K562 (cell line): ENCODE measurements at regions not wholly inside any gene's neighbourhood (a gene's known extent, or its start where the extent isn't known, plus 50 kb on each side); places are given as distances from the start of the nearest gene placed in this dataset.

Source experiments
- ATAC-seq: fragments of 200-7000 bp; cut with Tn5 transposase; 3 replicates; pipeline ENCODE4 v1.9.1; 2020; ENCODE audit warnings: moderate library complexity
- BruUV-seq: library from RNA; stranded (reverse); fragments of 400-500 nt; replicated peaks from 2 replicates; lab custom pipeline; 2021; lab: Mats Ljungman, UMichigan
- CTCF ChIA-PET: fragments of 300-600 bp; formaldehyde crosslinking; extraction: SDS; loops from one replicate; lab custom pipeline; 2021; ENCODE audit warnings: low intra/inter-chr PET ratio; lab: Yijun Ruan, JAX
- POLR2A ChIA-PET: fragments of 300-600, 350-650 bp; sonication (Branson Sonifier 250); formaldehyde crosslinking; extraction: SDS; loops from one replicate; lab custom pipeline; 2021; ENCODE audit warnings: antibody characterized with exemption, inconsistent platforms; lab: Yijun Ruan, JAX
- DNase-seq, 4 experiments: peaks; one replicate each; pipeline versions ENCODE4 v3.0.0 to v3.0.0-alpha.2; 2011 to 2018; ENCODE audit warnings: low spot score in 3 of 4, mixed read lengths in 3 of 4; ENCODE audit errors: extremely low read depth in 1 of 4
- FAIRE-seq: peaks from 2 replicates; lab custom pipeline; 2011; peaks lifted over from hg19 to GRCh38; lab: Jason Lieb, UNC
- H2AFZ ChIP-seq: 2 replicates; pipeline ENCODE4 v1.6.0; 2011; ENCODE audit warnings: low read depth, low read length, control low read depth, inconsistent platforms
- H3K27ac ChIP-seq: fragments of 200-600 bp; 3 replicates; pipeline ENCODE4 v1.8.0; 2011; ENCODE audit warnings: low read depth, mild to moderate bottlenecking, control low read depth, inconsistent platforms, low read length, moderate library complexity, mixed read lengths; ENCODE audit errors: extremely low read depth
- H3K27me3 ChIP-seq, 2 experiments: fragments of 300-600 bp in 1 of 2; 2 replicates in 1 of 2; 3 replicates in 1 of 2; pipeline versions ENCODE4 v1.6.0 to v1.8.0; 2011; ENCODE audit warnings: inconsistent platforms in 2 of 2, low read length in 2 of 2, mild to moderate bottlenecking in 1 of 2, mixed read lengths in 1 of 2, moderate library complexity in 1 of 2; ENCODE audit not compliant: control insufficient read depth in 2 of 2, insufficient read depth in 2 of 2
- H3K36me3 ChIP-seq: fragments of 300-600 bp; 3 replicates; pipeline ENCODE4 v1.8.0; 2011; ENCODE audit warnings: mild to moderate bottlenecking, low read length, inconsistent platforms; ENCODE audit not compliant: control insufficient read depth, insufficient read depth
- H3K4me1 ChIP-seq, 2 experiments: fragments of 200-600 bp in 1 of 2; replicated peaks in 1 of 2; 2 replicates in 1 of 2; 3 replicates in 1 of 2; pipeline versions ENCODE4 v1.5.1 to v1.8.0; 2011; ENCODE audit warnings: inconsistent platforms in 2 of 2, low read length in 2 of 2, mild to moderate bottlenecking in 1 of 2, mixed read lengths in 1 of 2, moderate library complexity in 1 of 2; ENCODE audit not compliant: control insufficient read depth in 2 of 2, insufficient read depth in 2 of 2
- H3K4me2 ChIP-seq: 2 replicates; pipeline ENCODE4 v1.6.1; 2011; ENCODE audit warnings: low read length, control low read depth, inconsistent platforms, mixed read lengths; ENCODE audit not compliant: insufficient read depth
- H3K4me3 ChIP-seq: fragments of 200-600 bp; sonication (generic), shearing (Covaris generic); 2 replicates; pipeline ENCODE4 v1.5.1; 2016; ENCODE audit warnings: control low read depth, inconsistent platforms
- H3K79me2 ChIP-seq: fragments of 200-600 bp; 3 replicates; pipeline ENCODE4 v1.8.0; 2011; ENCODE audit warnings: low read length, inconsistent platforms; ENCODE audit not compliant: control insufficient read depth, insufficient read depth
- H3K9ac ChIP-seq, 2 experiments: 2 replicates each; pipeline versions ENCODE4 v1.6.0 to v1.6.1; 2011; ENCODE audit warnings: low read depth in 2 of 2, low read length in 2 of 2, control low read depth in 1 of 2, inconsistent platforms in 1 of 2, mild to moderate bottlenecking in 1 of 2, mixed read lengths in 1 of 2; ENCODE audit not compliant: insufficient read depth in 1 of 2
- H3K9me1 ChIP-seq: one replicate; pipeline ENCODE4 v1.6.0; 2011; ENCODE audit warnings: inconsistent platforms, mild to moderate bottlenecking, low read length, moderate library complexity; ENCODE audit not compliant: control insufficient read depth, insufficient read depth
- H3K9me3 ChIP-seq: replicated peaks from 2 replicates; pipeline ENCODE4 v1.5.1; 2011; ENCODE audit warnings: low read depth, low read length, inconsistent platforms; ENCODE audit not compliant: control insufficient read depth, insufficient read depth
- H4K20me1 ChIP-seq: replicated peaks from 2 replicates; pipeline ENCODE4 v1.6.1; 2011; ENCODE audit warnings: low read length, inconsistent platforms, mixed read lengths; ENCODE audit not compliant: control insufficient read depth, insufficient read depth
- DACH1 ChIP-seq: fragments of 450-650 bp; IDR thresholded peaks from 2 replicates; pipeline ENCODE4 v1.6.1; 2018; ENCODE audit not compliant: partially characterized antibody
- EGR1 ChIP-seq: fragments of 450-650 bp; conservative IDR thresholded peaks from 2 replicates; pipeline ENCODE4 v1.6.1; 2017; ENCODE audit warnings: mild to moderate bottlenecking
- KDM2B ChIP-seq: fragments of 250-450 bp; sonication (Bioruptor Pico); IDR thresholded peaks from 2 replicates; pipeline ENCODE4 v1.8.0; 2021; ENCODE audit warnings: mild to moderate bottlenecking, moderate library complexity
- MBD2 ChIP-seq: sonication (generic); IDR thresholded peaks from 2 replicates; pipeline ENCODE4 v1.6.1; 2016; ENCODE audit warnings: low read depth, borderline replicate concordance
- MEF2D ChIP-seq: conservative IDR thresholded peaks from 2 replicates; pipeline ENCODE4 v1.6.1; 2016; ENCODE audit warnings: low read depth, missing genetic modification characterization, missing compliant biosample characterization
- MTA1 ChIP-seq: fragments of 450-650 bp; IDR thresholded peaks from 2 replicates; pipeline ENCODE4 v1.6.1; 2017; ENCODE audit warnings: borderline replicate concordance
- RBFOX2 ChIP-seq: fragments of 200-400 bp; formaldehyde crosslinking; IDR thresholded peaks from 2 replicates; pipeline ENCODE4 v1.6.1; 2017; ENCODE audit warnings: low read depth, mild to moderate bottlenecking, low read length, moderate library complexity
- WGBS: fragments of 100-300 bp; shearing (Covaris generic); methylation state at CpG from one replicate; pipeline ENCODE4 v1.1.6; 2016; ENCODE audit warnings: low coverage, mixed read lengths; ENCODE audit not compliant: insufficient coverage; ENCODE audit errors: missing lambda C conversion rate; 5-methylcytosine and 5-hydroxymethylcytosine counted together
- in situ Hi-C: fragments of 300-500 bp; cut with MboI; formaldehyde crosslinking; loops from 4 replicates; pipeline ENCODE4 v1.15.0; 2018; ENCODE audit warnings: inconsistent platforms, mixed read lengths
- intact Hi-C: fragments of 100-400 bp; cut with micrococcal nuclease; formaldehyde crosslinking; loops from 2 replicates; pipeline ENCODE4 v1.14.2; 2022
- TF ChIP-seq, protein P1 (sequence below): sonication (generic); formaldehyde crosslinking; IDR thresholded peaks from 2 replicates; pipeline ENCODE4 v1.8.0; 2023; ENCODE audit warnings: mild to moderate bottlenecking, missing genetic modification reagents
- TF ChIP-seq, protein P2 (sequence below): sonication (generic); formaldehyde crosslinking; IDR thresholded peaks from 2 replicates; pipeline ENCODE4 v1.8.1; 2023; ENCODE audit warnings: mild to moderate bottlenecking, missing genetic modification reagents

DNA sequence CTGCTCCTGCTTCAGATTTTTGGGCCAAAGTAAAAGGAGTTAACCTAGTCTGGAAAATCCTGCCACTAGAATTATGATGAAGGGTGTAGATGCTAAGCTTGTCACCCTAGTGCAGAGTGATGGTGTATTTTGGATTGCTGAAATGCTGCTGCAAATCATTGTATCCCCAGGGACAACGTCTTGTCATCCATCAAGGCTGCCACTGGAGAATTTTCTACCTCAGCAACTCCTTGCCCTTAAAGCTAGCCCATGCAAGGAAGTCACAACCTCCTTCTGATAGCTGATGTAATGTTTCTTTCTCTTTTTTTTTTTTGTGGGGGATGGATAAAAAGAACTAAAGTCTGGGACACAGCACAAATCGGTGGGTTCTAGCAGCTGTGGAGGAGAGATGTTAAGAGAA is 139.4 kb upstream of the FRMD6 start:
- Histone ChIP-seq H3K9me1 (no peaks in the 10 kb centered on the region), H3K9ac (no peak overlapping the region), H3K4me2 (no peak overlapping the region), H3K9me3 (no peaks in the 10 kb centered on the region), H3K27me3 (peaks cover 0 to 4% of the 10 kb centered on the region in 2 experiments; a peak in 1 of 5 replicates), H2AFZ (no peak overlapping the region), H3K79me2 (no peaks in the 10 kb centered on the region), H3K27ac (no peak overlapping the region), H3K36me3 (no peaks in the 10 kb centered on the region), H3K4me1 (no peaks in the 10 kb centered on the region), H4K20me1 (no peaks in the 10 kb centered on the region), H3K4me3 (no peak overlapping the region)
- CTCF ChIA-PET, result no interaction called here
- WGBS, result 0% methylated on average over 2 of the region's 2 CpGs
- no TSS peak for BruUV-seq
- DNase-seq (no peak), FAIRE-seq (no peak), ATAC-seq (no peak)
- intact Hi-C loops (no loop called here), in situ Hi-C loops (no loop called here)
- POLR2A ChIA-PET, result interaction anchor here (0.7 kb wide), 1 partner anchor 12 kb away, joined by 3 read pairs; no protein-coding TSS in a partner anchor
- no peak for TF ChIP-seq MTA1
- TF ChIP-seq, protein P1, sequence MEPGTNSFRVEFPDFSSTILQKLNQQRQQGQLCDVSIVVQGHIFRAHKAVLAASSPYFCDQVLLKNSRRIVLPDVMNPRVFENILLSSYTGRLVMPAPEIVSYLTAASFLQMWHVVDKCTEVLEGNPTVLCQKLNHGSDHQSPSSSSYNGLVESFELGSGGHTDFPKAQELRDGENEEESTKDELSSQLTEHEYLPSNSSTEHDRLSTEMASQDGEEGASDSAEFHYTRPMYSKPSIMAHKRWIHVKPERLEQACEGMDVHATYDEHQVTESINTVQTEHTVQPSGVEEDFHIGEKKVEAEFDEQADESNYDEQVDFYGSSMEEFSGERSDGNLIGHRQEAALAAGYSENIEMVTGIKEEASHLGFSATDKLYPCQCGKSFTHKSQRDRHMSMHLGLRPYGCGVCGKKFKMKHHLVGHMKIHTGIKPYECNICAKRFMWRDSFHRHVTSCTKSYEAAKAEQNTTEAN (CRISPR knock-in tag), result no peak
- TF ChIP-seq, protein P2, sequence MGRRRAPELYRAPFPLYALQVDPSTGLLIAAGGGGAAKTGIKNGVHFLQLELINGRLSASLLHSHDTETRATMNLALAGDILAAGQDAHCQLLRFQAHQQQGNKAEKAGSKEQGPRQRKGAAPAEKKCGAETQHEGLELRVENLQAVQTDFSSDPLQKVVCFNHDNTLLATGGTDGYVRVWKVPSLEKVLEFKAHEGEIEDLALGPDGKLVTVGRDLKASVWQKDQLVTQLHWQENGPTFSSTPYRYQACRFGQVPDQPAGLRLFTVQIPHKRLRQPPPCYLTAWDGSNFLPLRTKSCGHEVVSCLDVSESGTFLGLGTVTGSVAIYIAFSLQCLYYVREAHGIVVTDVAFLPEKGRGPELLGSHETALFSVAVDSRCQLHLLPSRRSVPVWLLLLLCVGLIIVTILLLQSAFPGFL (CRISPR knock-in tag), result no peak
- TF ChIP-seq RBFOX2, result no peak
- TF ChIP-seq DACH1, result no peak
- no peak for TF ChIP-seq KDM2B (CRISPR knock-in tag)
- no peak for TF ChIP-seq MBD2
- no peak for TF ChIP-seq MEF2D (tag)
- TF ChIP-seq EGR1, result no peak
